HepG2 (cell line): ENCODE measurements at regions not wholly inside any gene's neighbourhood (a gene's known extent, or its start where the extent isn't known, plus 50 kb on each side); places are given as distances from the start of the nearest gene placed in this dataset.

ENCODE experiments used
- ATAC-seq: fragments of 200-7000 bp; cut with Tn5 transposase; 3 replicates; pipeline ENCODE4 v1.9.1; 2020; ENCODE audit warnings: mild to moderate bottlenecking, moderate library complexity
- BruUV-seq: library from RNA; stranded (reverse); fragments of 400-500 nt; replicated peaks from 2 replicates; lab custom pipeline; 2021; lab: Mats Ljungman, UMichigan
- CTCF ChIA-PET: fragments of 300-600 bp; formaldehyde crosslinking; extraction: SDS; loops from one replicate; lab custom pipeline; 2021; ENCODE audit warnings: low total read pairs, inconsistent platforms, low intra/inter-chr PET ratio; lab: Yijun Ruan, JAX
- POLR2A ChIA-PET: fragments of 350-600 bp; sonication (Branson Sonifier 250); formaldehyde crosslinking; loops from one replicate; lab custom pipeline; 2020; ENCODE audit warnings: antibody characterized with exemption, inconsistent platforms; lab: Yijun Ruan, JAX
- DNase-seq: peaks from one replicate; pipeline ENCODE4 v3.0.0-alpha.2; 2015; ENCODE audit warnings: low spot score
- FAIRE-seq: peaks from 3 replicates; lab custom pipeline; 2011; peaks lifted over from hg19 to GRCh38; lab: Jason Lieb, UNC
- H2AFZ ChIP-seq: one replicate; pipeline ENCODE4 v1.6.1; 2011; ENCODE audit warnings: low read length, inconsistent platforms
- H3K27ac ChIP-seq: fragments of 300-600 bp; 3 replicates; pipeline ENCODE4 v1.8.0; 2011; ENCODE audit warnings: mixed run types, mild to moderate bottlenecking, mixed read lengths, low read length, inconsistent platforms; ENCODE audit not compliant: insufficient read depth; ENCODE audit errors: extremely low read length
- H3K27me3 ChIP-seq, 2 experiments: fragments of 200-600 bp in 1 of 2; 2 replicates in 1 of 2; 3 replicates in 1 of 2; pipeline versions ENCODE4 v1.6.0 to v1.8.0; 2011; ENCODE audit warnings: low read length in 2 of 2, mild to moderate bottlenecking in 2 of 2, moderate library complexity in 2 of 2, inconsistent platforms in 1 of 2; ENCODE audit not compliant: insufficient read depth in 2 of 2, control insufficient read depth in 1 of 2
- H3K36me3 ChIP-seq, 2 experiments: fragments of 200-600 bp in 1 of 2; replicated peaks in 1 of 2; 2 replicates in 1 of 2; 3 replicates in 1 of 2; pipeline versions ENCODE4 v1.5.1 to v1.8.0; 2011; ENCODE audit warnings: low read length in 2 of 2, inconsistent platforms in 1 of 2; ENCODE audit not compliant: insufficient read depth in 2 of 2, control insufficient read depth in 1 of 2
- H3K4me1 ChIP-seq: 2 replicates; pipeline ENCODE4 v1.5.1; 2012; ENCODE audit warnings: low read length, inconsistent platforms; ENCODE audit not compliant: insufficient read depth
- H3K4me2 ChIP-seq: 2 replicates; pipeline ENCODE4 v1.6.0; 2011; ENCODE audit warnings: low read depth, low read length, inconsistent platforms
- H3K4me3 ChIP-seq, 3 experiments: fragments of 200-600 bp in 1 of 3; sonication (generic), shearing (Covaris generic) in 1 of 3; replicated peaks in 1 of 3; 2 replicates each; pipeline ENCODE4 v1.5.1; 2011 to 2016; ENCODE audit warnings: low read length in 3 of 3, inconsistent platforms in 2 of 3, low read depth in 2 of 3, mild to moderate bottlenecking in 2 of 3, control low read depth in 1 of 3, mixed read lengths in 1 of 3; ENCODE audit not compliant: insufficient read depth in 1 of 3
- H3K79me2 ChIP-seq: one replicate; pipeline ENCODE4 v1.6.1; 2011; ENCODE audit warnings: low read length, inconsistent platforms; ENCODE audit not compliant: insufficient read depth
- H3K9ac ChIP-seq: 2 replicates; pipeline ENCODE4 v1.6.0; 2011; ENCODE audit warnings: mild to moderate bottlenecking, low read depth, low read length, inconsistent platforms; ENCODE audit not compliant: insufficient read depth
- H3K9me3 ChIP-seq: 2 replicates; pipeline ENCODE4 v1.5.1; 2012; ENCODE audit warnings: mild to moderate bottlenecking, low read length
- H4K20me1 ChIP-seq: 2 replicates; pipeline ENCODE4 v1.6.0; 2011; ENCODE audit warnings: inconsistent platforms, mild to moderate bottlenecking, low read length, moderate library complexity; ENCODE audit not compliant: insufficient read depth
- BCLAF1 ChIP-seq: fragments of 450-650 bp; IDR thresholded peaks from 2 replicates; pipeline ENCODE4 v1.6.1; 2017; ENCODE audit warnings: mild to moderate bottlenecking
- CREB1 ChIP-seq, 2 experiments: fragments of 450-650 bp in 1 of 2; IDR thresholded peaks; 2 replicates each; pipeline ENCODE4 v1.6.1; 2016 to 2017; ENCODE audit warnings: control low read depth in 1 of 2, mild to moderate bottlenecking in 1 of 2, missing compliant biosample characterization in 1 of 2, missing genetic modification characterization in 1 of 2
- EZH2 ChIP-seq: conservative IDR thresholded peaks from 2 replicates; pipeline ENCODE4 v1.6.1; 2012; ENCODE audit warnings: mild to moderate bottlenecking, low read depth, low read length, moderate library complexity
- RFXAP ChIP-seq: sonication (generic); formaldehyde crosslinking; IDR thresholded peaks from 2 replicates; pipeline ENCODE4 v1.4.0; 2020; ENCODE audit warnings: missing genetic modification reagents, borderline replicate concordance
- ZC3H13 ChIP-seq: sonication (generic); formaldehyde crosslinking; IDR thresholded peaks from 2 replicates; pipeline ENCODE4 v1.8.1; 2023; ENCODE audit warnings: mild to moderate bottlenecking, missing genetic modification reagents, moderate library complexity
- ZNF3 ChIP-seq: IDR thresholded peaks from 2 replicates; pipeline ENCODE4 v1.7.0; 2017; ENCODE audit warnings: inconsistent platforms
- WGBS: methylation state at CpG from one replicate; pipeline ENCODE4 v1.1.6; 2017; ENCODE audit warnings: low lambda C conversion rate; 5-methylcytosine and 5-hydroxymethylcytosine counted together
- in situ Hi-C: cut with HindIII; loops from 2 replicates; pipeline ENCODE4 v1.10.0; 2017; ENCODE audit warnings: low pct_unique_long_range_greater_than_20kb; ENCODE audit not compliant: extremely low pct_ligation_motif_present
- intact Hi-C: fragments of 100-400 bp; cut with micrococcal nuclease; formaldehyde crosslinking; loops from one replicate; pipeline ENCODE4 v1.10.0; 2022; ENCODE audit not compliant: unreplicated experiment

- TF ChIP-seq BCLAF1 (no peak), ZNF3 (no peak), RFXAP (CRISPR knock-in tag) (no peak), ZC3H13 (CRISPR knock-in tag) (no peak)
Observed at GRCh38 chr6:4588581-4588980, 187.6 kb upstream of the CDYL start (continued).

GRCh38 chr6:4588163-4588562, 188.0 kb upstream of the CDYL start:
- Histone ChIP-seq H4K20me1 (no peaks in the 10 kb centered on the region), H3K9ac (no peak overlapping the region), H3K4me2 (no peak overlapping the region), H3K27ac (no peak overlapping the region), H2AFZ (no peak overlapping the region), H3K79me2 (no peaks in the 10 kb centered on the region), H3K4me1 (no peaks in the 10 kb centered on the region), H3K4me3 (no peak overlapping the region), H3K27me3 (peaks cover 2 to 55% of the 10 kb centered on the region in 2 experiments; a peak in 4 of 5 replicates)
- ChIA-PET POLR2A (no interaction called here), CTCF (no interaction called here)
- intact Hi-C loops (no loop called here), in situ Hi-C loops (no loop called here)
- ATAC-seq = no peak
- DNase-seq = no peak
- no TSS peak for BruUV-seq
- 7% methylated on average over 5 of the region's 5 CpGs for WGBS
- TF ChIP-seq CREB1 (IDR thresholded peaks at IDR 0.05) = peak; percentile 92
- no peak for TF ChIP-seq CREB1 (CRISPR knock-in tag; IDR thresholded peaks at IDR 0.05)
- TF ChIP-seq EZH2 = no peak
- TF ChIP-seq, all 625 proteins: peak for 1
- no peaks in the 10 kb centered on the region for H3K36me3 ChIP-seq
- H3K9me3 ChIP-seq = no peaks in the 10 kb centered on the region
- no peak for FAIRE-seq
